ENCODE measurements at regions not wholly inside any gene's neighbourhood (a gene's known extent, or its start where the extent isn't known, plus 50 kb on each side); places are given as distances from the start of the nearest gene placed in this dataset.

- POLR2A ChIA-PET, result no interaction called here
- no peaks in the 10 kb centered on the region for H4K20me1 ChIP-seq (ENCODE audit: control insufficient read depth, insufficient read depth)
- H3K79me2 ChIP-seq (ENCODE audit: control insufficient read depth, insufficient read depth, low read length), result no peaks in the 10 kb centered on the region
- no peak overlapping the region for H3K4me3 ChIP-seq
- BruUV-seq (replicated peaks), result no TSS peak
- in situ Hi-C loops (cut with MboI) (no loop called here), intact Hi-C loops (cut with micrococcal nuclease; ENCODE audit: unreplicated experiment) (no loop called here)
- H3K4me2 ChIP-seq (ENCODE audit: control insufficient read depth, insufficient read depth), result no peak overlapping the region
- CTCF ChIA-PET, result interaction anchor here (0.5 kb wide), 1 partner anchor 81 kb away, joined by 3 read pairs; no protein-coding TSS in a partner anchor
- no peaks in the 10 kb centered on the region for H3K27me3 ChIP-seq (replicated peaks in 1 of 2; ENCODE audit: control insufficient read depth in 2 of 2, insufficient read depth in 2 of 2, low read length in 1 of 2)
- H3K9me3 ChIP-seq (replicated peaks; ENCODE audit: control insufficient read depth, insufficient read depth, low read length), result no peaks in the 10 kb centered on the region
- no peak overlapping the region for H3K9ac ChIP-seq (ENCODE audit: control insufficient read depth, insufficient read depth, low read length)
- H3K4me1 ChIP-seq (ENCODE audit: control insufficient read depth, insufficient read depth, low read length), result no peaks in the 10 kb centered on the region
- SMC1A ChIA-PET (ENCODE audit: uncharacterized antibody, unreplicated experiment), result no interaction called here
- FAIRE-seq, result no peak
- no peak for DNase-seq (ENCODE audit: low read depth, low spot score)
- 18% methylated on average over 2 of the region's 2 CpGs for WGBS (ENCODE audit: insufficient coverage, insufficient replicate concordance, low lambda C conversion rate, missing lambda C conversion rate)
- no peak overlapping the region for H2AFZ ChIP-seq (ENCODE audit: control insufficient read depth, low read depth, low read length)
- H3K27ac ChIP-seq (ENCODE audit: control insufficient read depth, insufficient read depth), result no peak overlapping the region
- RAD21 ChIA-PET (ENCODE audit: unreplicated experiment), result no interaction called here
- no peak for ATAC-seq
- H3K36me3 ChIP-seq (ENCODE audit: control insufficient read depth in 2 of 2, insufficient read depth in 2 of 2, low read length in 1 of 2), result no peaks in the 10 kb centered on the region
- no peak for TF ChIP-seq HDAC6 (IDR thresholded peaks at IDR 0.05; ENCODE audit: unreplicated experiment)
- no peak for TF ChIP-seq NFYB (IDR thresholded peaks at IDR 0.05; ENCODE audit: insufficient read depth, low read depth, low read length)
- no peak for TF ChIP-seq CBFB (IDR thresholded peaks at IDR 0.05; ENCODE audit: low read depth)
- no peak for TF ChIP-seq RFX5 (IDR thresholded peaks at IDR 0.05; ENCODE audit: low read depth, low read length)
Observed at GRCh38 chr7:46174196-46174580, 253.1 kb upstream of the IGFBP3 start.

DNA sequence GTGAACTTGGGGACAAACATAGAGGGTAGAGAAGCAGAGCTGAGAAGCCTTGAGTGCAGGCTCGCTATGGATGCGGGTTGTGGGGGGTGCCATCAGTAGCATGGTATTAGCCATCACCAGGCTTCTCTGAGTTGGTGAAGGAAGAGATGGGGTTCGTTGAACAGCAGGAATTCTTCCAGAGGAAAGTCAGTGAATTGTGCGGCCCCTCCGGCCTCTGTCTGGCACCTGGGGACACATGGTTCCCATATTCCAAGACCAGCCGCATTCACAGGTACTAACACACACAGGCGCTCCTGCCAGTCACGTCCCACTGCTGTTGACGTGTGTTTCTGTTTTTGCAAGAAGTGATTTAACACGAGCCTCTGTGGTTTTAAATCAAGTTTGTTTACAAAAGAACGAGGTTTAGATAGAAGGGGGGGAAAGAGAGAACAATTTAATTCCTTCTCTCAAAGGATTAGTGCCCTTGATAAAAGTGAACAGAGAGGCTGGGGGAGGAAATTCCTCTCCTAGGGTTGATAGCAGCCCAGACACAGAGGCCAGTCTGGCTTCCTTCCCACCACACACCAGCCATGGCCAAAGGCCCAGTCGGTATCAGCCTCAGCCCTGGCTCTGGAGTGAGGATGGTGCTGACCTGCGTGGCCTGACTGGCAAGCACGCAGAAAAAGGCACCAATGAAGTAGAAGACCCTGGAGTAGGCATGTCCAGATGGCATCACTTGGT is 252.6 kb upstream of the IGFBP3 start:
- in situ Hi-C loops (cut with MboI), result no loop called here
- FAIRE-seq, result no peak
- H4K20me1 ChIP-seq (ENCODE audit: control insufficient read depth, insufficient read depth), result no peaks in the 10 kb centered on the region
- no peak for TF ChIP-seq ZBTB40 (IDR thresholded peaks at IDR 0.05; ENCODE audit: borderline replicate concordance)
- no peak for TF ChIP-seq E2F4 (IDR thresholded peaks at IDR 0.05; ENCODE audit: low read depth, low read length)
- TF ChIP-seq, protein P1, sequence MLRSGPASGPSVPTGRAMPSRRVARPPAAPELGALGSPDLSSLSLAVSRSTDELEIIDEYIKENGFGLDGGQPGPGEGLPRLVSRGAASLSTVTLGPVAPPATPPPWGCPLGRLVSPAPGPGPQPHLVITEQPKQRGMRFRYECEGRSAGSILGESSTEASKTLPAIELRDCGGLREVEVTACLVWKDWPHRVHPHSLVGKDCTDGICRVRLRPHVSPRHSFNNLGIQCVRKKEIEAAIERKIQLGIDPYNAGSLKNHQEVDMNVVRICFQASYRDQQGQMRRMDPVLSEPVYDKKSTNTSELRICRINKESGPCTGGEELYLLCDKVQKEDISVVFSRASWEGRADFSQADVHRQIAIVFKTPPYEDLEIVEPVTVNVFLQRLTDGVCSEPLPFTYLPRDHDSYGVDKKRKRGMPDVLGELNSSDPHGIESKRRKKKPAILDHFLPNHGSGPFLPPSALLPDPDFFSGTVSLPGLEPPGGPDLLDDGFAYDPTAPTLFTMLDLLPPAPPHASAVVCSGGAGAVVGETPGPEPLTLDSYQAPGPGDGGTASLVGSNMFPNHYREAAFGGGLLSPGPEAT (IDR thresholded peaks at IDR 0.05; ENCODE audit: low read depth), result no peak
- TF ChIP-seq GABPA (IDR thresholded peaks at IDR 0.05; ENCODE audit: low read depth), result no peak
- no peak for TF ChIP-seq ZNF217 (IDR thresholded peaks at IDR 0.05)

More for the DNA sequence above, 252.6 kb upstream of the IGFBP3 start:
- no TSS peak for BruUV-seq (replicated peaks)
- DNase-seq (ENCODE audit: low read depth, low spot score) (no peak), ATAC-seq (no peak)
- no peaks in the 10 kb centered on the region for H3K27me3 ChIP-seq (replicated peaks in 1 of 2; ENCODE audit: control insufficient read depth in 2 of 2, insufficient read depth in 2 of 2, low read length in 1 of 2)
- no peak overlapping the region for H3K4me3 ChIP-seq
- ChIA-PET CTCF (interaction anchor here (0.5 kb wide), 1 partner anchor 81 kb away, joined by 3 read pairs; no protein-coding TSS in a partner anchor), RAD21 (ENCODE audit: unreplicated experiment) (no interaction called here), POLR2A (no interaction called here), SMC1A (ENCODE audit: uncharacterized antibody, unreplicated experiment) (interaction anchor here (0.8 to 1.1 kb wide), 2 partner anchors 12 to 95 kb away, joined by 3 to 4 read pairs; no protein-coding TSS in a partner anchor)
- no peaks in the 10 kb centered on the region for H3K36me3 ChIP-seq (ENCODE audit: control insufficient read depth in 2 of 2, insufficient read depth in 2 of 2, low read length in 1 of 2)
- no peaks in the 10 kb centered on the region for H3K4me1 ChIP-seq (ENCODE audit: control insufficient read depth, insufficient read depth, low read length)
- no peaks in the 10 kb centered on the region for H3K9me3 ChIP-seq (replicated peaks; ENCODE audit: control insufficient read depth, insufficient read depth, low read length)
- no peaks in the 10 kb centered on the region for H3K79me2 ChIP-seq (ENCODE audit: control insufficient read depth, insufficient read depth, low read length)
- WGBS (ENCODE audit: insufficient coverage, insufficient replicate concordance, low lambda C conversion rate, missing lambda C conversion rate), result 29% methylated on average over 14 of the region's 14 CpGs
- H3K9ac ChIP-seq (ENCODE audit: control insufficient read depth, insufficient read depth, low read length), result no peak overlapping the region
- intact Hi-C loops (cut with micrococcal nuclease; ENCODE audit: unreplicated experiment), result no loop called here
- no peak overlapping the region for H2AFZ ChIP-seq (ENCODE audit: control insufficient read depth, low read depth, low read length)
- no peak overlapping the region for H3K4me2 ChIP-seq (ENCODE audit: control insufficient read depth, insufficient read depth)
- H3K27ac ChIP-seq (ENCODE audit: control insufficient read depth, insufficient read depth), result no peak overlapping the region
